GM18508 (cell line): ENCODE measurements at regions not wholly inside any gene's neighbourhood (a gene's known extent, or its start where the extent isn't known, plus 50 kb on each side); places are given as distances from the start of the nearest gene placed in this dataset.
"Not testable (repeated sequence)": the region's sequence is repeated elsewhere in the genome, so short reads cannot be mapped to it uniquely, and the experiment has no call there.

Experiments
- ATAC-seq: cut with Tn5 transposase; IDR thresholded peaks from one replicate; pipeline ENCODE4 v1.9.1; 2021; ENCODE audit warnings: moderate number of reproducible peaks; ENCODE audit not compliant: insufficient read depth, unreplicated experiment

- ATAC-seq = no peak
These were observed 268.2 kb upstream of the POT1 start for GRCh38 chr7:125197731-125198393.

GRCh38 chr7:125195156-125195555 is 265.5 kb upstream of the POT1 start:
- ATAC-seq = no peak

DNA sequence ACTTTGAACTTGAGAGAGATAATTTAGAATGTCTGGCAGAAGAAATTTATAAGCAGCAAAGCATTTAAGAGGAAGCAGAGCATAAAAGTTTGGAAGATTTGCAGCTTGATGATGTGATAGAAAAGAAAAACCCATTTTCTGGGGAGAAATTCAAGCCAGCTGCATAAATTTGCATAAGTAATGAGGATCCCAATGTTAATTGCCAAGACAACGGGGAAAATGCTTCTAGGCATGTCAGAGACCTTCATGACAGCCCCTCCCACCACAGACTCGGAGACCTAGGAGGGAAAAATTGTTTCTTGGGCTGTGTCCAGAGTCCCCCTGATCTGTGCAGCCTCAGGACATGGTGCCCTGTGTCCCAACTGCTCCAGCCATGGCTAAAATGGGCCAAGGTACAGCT is 263.6 kb upstream of the POT1 start:
- ATAC-seq = no peak

DNA sequence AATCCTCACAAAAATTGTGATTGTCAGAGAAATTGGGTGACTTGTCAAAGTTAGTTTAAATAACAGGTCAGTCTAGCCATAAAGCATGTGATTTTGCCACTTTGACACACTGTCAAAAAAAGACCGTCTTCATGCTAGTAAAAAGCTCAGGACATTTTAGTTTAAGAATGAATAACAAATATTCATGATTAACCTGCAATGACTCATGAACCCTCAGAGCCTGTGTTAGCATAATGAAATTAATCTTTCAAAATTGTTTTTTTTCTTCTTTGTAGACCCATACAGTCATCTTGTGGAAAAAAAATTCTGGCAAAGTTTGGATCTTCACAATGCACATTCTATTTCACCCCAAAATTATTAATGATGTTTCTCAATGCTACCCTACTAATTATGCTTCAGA is 255.2 kb upstream of the POT1 start:
- ATAC-seq = no peak

GRCh38 chr7:125181569-125182267 is 252.1 kb upstream of the POT1 start:
- ATAC-seq = not testable (repeated sequence)

GRCh38 chr7:125173571-125173970 is 243.9 kb upstream of the POT1 start:
- ATAC-seq = no peak

GRCh38 chr7:125169088-125169487 is 239.5 kb upstream of the POT1 start:
- no peak for ATAC-seq

- no peak for ATAC-seq
These were observed 225.3 kb upstream of the POT1 start for GRCh38 chr7:125154930-125155329.

- ATAC-seq = no peak
These were observed 219.5 kb upstream of the POT1 start for GRCh38 chr7:125149151-125149550.

- no peak for ATAC-seq
These were observed 217.4 kb upstream of the POT1 start for GRCh38 chr7:125147047-125147446.

- ATAC-seq = no peak
These were observed 207.3 kb upstream of the POT1 start for GRCh38 chr7:125136755-125137532.

- no peak for ATAC-seq
These were observed 206.7 kb upstream of the POT1 start for GRCh38 chr7:125136341-125136740.

DNA sequence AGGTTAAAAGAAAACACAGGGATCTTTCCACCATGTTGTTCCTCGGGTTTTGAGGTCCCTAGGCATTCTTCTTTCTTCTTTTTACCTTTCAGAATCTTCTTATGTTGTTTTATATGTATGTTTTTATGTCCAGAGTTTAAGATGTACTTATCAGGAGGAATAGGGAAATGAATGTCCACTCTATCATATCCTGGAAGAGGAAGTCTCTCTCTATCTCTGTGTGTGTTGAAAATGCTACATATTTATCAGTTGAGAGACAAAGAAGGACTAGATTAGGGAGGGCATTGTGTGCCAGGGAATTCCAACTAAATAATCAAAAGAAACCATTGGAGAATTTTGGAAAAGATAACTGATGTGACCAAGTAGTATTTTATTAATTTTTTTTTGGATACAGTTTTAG is 200.5 kb upstream of the POT1 start:
- ATAC-seq = no peak

GRCh38 chr7:125127304-125127703 is 197.7 kb upstream of the POT1 start:
- ATAC-seq = no peak

DNA sequence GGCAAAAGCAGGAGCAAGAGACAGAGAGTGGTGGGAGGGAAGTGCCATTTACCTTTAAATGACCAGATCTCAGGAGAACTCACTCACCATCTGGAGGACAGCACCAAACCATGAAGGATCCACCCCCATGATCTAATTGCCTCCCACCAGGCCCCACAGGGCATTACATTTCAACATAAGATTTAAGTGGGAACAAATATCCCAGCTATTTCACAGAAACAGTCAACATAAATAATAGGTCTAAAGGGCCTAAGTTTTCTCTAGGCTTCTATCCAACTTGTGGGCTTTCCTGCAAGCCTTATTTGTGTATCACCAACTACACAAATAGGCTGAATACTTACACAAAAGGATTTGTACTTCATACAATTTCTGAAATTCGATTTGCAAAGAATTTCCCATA is 196.8 kb upstream of the POT1 start:
- ATAC-seq = no peak

- no peak for ATAC-seq
These were observed 195.7 kb upstream of the POT1 start for GRCh38 chr7:125125315-125125714.

GRCh38 chr7:125122173-125122572 is 192.5 kb upstream of the POT1 start:
- no peak for ATAC-seq

DNA sequence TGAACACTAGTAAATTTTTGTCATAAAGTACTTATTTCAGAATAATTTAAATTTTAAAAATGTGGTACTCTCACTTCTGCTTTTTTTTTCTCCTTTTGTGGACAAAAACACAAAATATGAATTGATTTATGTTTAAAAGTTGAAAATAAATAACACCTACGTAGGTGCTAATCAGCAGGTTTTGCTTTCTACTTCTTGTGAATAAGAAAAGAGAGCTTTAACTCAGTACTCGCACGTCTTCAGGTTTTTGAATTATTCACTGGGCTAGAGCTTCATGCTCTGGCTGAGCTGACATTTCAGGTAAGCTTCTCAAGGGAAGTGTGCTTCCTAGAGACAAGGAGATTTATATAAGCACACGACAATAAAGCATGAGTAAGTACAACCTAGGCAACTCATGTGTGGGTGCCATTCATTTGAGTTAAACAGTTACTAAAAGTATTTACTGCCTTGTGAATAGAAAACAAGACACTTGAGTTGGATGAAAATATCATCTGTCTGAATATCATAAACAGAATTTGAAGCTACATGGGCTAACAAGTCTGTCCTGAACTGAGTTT is 190.0 kb upstream of the POT1 start:
- no peak for ATAC-seq

DNA sequence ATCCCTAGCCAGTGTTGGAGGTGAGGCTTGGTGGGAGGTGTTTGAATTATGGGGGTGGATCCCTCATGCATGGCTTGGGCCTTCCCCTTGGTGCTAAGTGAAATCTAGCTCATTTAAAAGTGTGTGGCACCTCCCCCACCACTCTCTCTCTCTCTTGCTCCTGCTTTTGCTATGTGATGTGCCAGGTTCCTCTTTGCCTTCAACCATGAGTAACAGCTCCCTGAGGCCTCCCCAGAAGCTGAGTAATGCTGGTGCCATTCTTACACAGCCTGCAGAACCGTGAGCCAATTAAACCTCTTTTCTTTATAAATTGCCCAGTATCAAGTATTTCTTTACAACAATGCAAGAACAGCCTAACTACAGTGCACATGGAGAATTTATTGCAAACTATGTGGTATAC is 188.8 kb upstream of the POT1 start:
- no peak for ATAC-seq

GRCh38 chr7:125112850-125113249 is 183.2 kb upstream of the POT1 start:
- ATAC-seq = no peak

- ATAC-seq = no peak
These were observed 169.9 kb upstream of the POT1 start for GRCh38 chr7:125099519-125099918.
